Fibroblast of skin of left quadriceps (primary cell): ENCODE measurements at regions not wholly inside any gene's neighbourhood (a gene's known extent, or its start where the extent isn't known, plus 50 kb on each side); places are given as distances from the start of the nearest gene placed in this dataset.

ENCODE experiments used
- DNase-seq, 2 experiments: peaks; one replicate each; pipeline ENCODE4 v3.0.0-alpha.2; 2013; ENCODE audit warnings: low read depth in 2 of 2

- DNase-seq: no peak
Observed at GRCh38 chr7:1320616-1321240, 88.1 kb downstream of the UNCX start.

- no peak for DNase-seq
Observed at GRCh38 chr7:1321411-1322239, 89.0 kb downstream of the UNCX start.

GRCh38 chr7:1322240-1323110, 89.8 kb downstream of the UNCX start:
- no peak for DNase-seq

GRCh38 chr7:1323178-1324027, 90.7 kb downstream of the UNCX start:
- DNase-seq: no peak

GRCh38 chr7:1324028-1324900, 91.6 kb downstream of the UNCX start:
- no peak for DNase-seq

- no peak for DNase-seq
Observed at GRCh38 chr7:1325246-1325645, 92.6 kb downstream of the UNCX start.

GRCh38 chr7:1325646-1326510, 93.2 kb downstream of the UNCX start:
- no peak for DNase-seq

- no peak for DNase-seq
Observed at GRCh38 chr7:1326511-1326785, 93.8 kb downstream of the UNCX start.

GRCh38 chr7:1329261-1329660, 96.6 kb downstream of the UNCX start:
- DNase-seq: no peak

GRCh38 chr7:1329966-1330800, 97.5 kb downstream of the UNCX start:
- no peak for DNase-seq

- no peak for DNase-seq
Observed at GRCh38 chr7:1330801-1331425, 98.2 kb downstream of the UNCX start.

- DNase-seq: no peak
Observed at GRCh38 chr7:1331561-1332467, 99.1 kb downstream of the UNCX start.

GRCh38 chr7:1336509-1336908, 103.8 kb downstream of the UNCX start:
- DNase-seq: no peak

- DNase-seq: no peak
Observed at GRCh38 chr7:1339611-1340010, 106.9 kb downstream of the UNCX start.

- DNase-seq: no peak
Observed at GRCh38 chr7:1340031-1340430, 107.4 kb downstream of the UNCX start.

GRCh38 chr7:1340461-1341360, 108.0 kb downstream of the UNCX start:
- DNase-seq: no peak
